ENCODE measurements at regions not wholly inside any gene's neighbourhood (a gene's known extent, or its start where the extent isn't known, plus 50 kb on each side); places are given as distances from the start of the nearest gene placed in this dataset.

DNA sequence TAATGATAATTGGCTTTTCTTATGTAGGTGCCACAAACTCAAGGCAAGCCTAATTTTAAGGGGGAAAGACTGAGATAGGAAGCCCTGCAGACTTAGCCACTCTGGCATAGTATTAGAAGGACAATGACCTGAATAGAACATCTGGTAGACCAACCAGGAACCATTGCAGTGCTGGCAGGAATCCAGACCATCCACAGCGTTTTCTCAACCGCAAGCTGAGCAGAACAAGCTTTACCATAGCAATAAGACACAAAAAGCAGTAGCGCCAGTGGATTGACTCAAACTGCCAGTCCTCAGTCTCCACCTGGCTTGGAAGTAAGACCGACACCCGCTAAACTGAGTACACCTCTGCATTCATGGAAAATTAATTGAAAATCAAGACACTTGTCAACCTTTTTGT is 141.3 kb upstream of the LPAR1 start:
- no peak for DNase-seq (ENCODE audit: low spot score in 2 of 2)
- H3K36me3 ChIP-seq (replicated peaks): no peaks in the 10 kb centered on the region
- in situ Hi-C loops (cut with MboI; ENCODE audit: low sequenced_read_pairs): no loop called here

GRCh38 chr9:111178331-111179055 is 140.2 kb upstream of the LPAR1 start:
- no peaks in the 10 kb centered on the region for H3K36me3 ChIP-seq (replicated peaks)
- in situ Hi-C loops (cut with MboI; ENCODE audit: low sequenced_read_pairs): no loop called here
- H3K4me3 ChIP-seq: no peak overlapping the region
- DNase-seq (ENCODE audit: low spot score in 2 of 2): no peak
- no peaks in the 10 kb centered on the region for H3K27me3 ChIP-seq (ENCODE audit: low read depth)
- H3K4me1 ChIP-seq: no peaks in the 10 kb centered on the region
- no peaks in the 10 kb centered on the region for H3K9me3 ChIP-seq

More for the DNA sequence above, 141.3 kb upstream of the LPAR1 start:
- Histone ChIP-seq H3K4me3 (no peak overlapping the region), H3K4me1 (no peaks in the 10 kb centered on the region), H3K27me3 (ENCODE audit: low read depth) (no peaks in the 10 kb centered on the region), H3K9me3 (no peaks in the 10 kb centered on the region)

DNA sequence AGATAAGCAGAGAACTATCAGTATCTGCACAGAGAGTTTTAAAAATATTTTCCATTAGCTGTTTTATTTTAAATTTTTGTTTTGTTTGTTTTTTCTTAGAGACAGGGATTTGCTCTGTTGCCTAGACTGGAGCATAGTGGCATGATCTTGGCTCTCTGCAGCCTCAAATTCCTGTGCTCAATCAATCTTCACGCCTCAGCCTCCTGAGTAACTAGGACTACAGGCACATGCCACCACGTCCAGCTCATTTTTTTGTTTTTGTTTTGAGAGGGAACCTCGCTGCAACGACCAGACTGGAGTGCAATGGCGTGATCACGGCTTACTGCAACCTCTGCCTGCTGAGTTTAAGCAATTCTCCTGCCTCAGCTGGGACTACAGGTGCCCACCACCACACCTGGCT is 138.2 kb upstream of the LPAR1 start:
- no peaks in the 10 kb centered on the region for H3K4me1 ChIP-seq
- in situ Hi-C loops (cut with MboI; ENCODE audit: low sequenced_read_pairs): no loop called here
- H3K36me3 ChIP-seq (replicated peaks): no peaks in the 10 kb centered on the region
- H3K27me3 ChIP-seq (ENCODE audit: low read depth): no peaks in the 10 kb centered on the region
- H3K9me3 ChIP-seq: no peaks in the 10 kb centered on the region
- DNase-seq (ENCODE audit: low spot score in 2 of 2): no peak
- H3K4me3 ChIP-seq: no peak overlapping the region

DNA sequence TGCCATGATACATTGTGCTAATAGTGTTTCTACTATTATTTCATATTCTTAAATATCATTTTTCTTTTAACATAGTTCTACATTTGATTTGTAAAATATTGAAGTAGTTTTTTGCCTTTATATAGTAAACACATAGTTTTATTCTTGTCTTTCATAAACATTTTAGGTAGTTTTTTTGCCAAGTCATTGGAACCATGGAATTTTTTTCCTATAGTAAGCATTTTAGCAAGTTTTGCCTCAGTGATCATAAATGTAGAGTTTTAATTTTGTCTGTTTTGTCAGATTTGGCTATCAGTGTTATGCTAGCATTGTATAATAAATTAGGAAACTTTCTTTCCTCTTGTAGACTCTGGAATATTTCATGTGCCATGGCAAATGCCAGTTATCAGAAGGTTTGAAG is 137.1 kb upstream of the LPAR1 start:
- no peaks in the 10 kb centered on the region for H3K27me3 ChIP-seq (ENCODE audit: low read depth)
- DNase-seq (ENCODE audit: low spot score in 2 of 2): no peak
- no peaks in the 10 kb centered on the region for H3K36me3 ChIP-seq (replicated peaks)
- H3K9me3 ChIP-seq: no peaks in the 10 kb centered on the region
- in situ Hi-C loops (cut with MboI; ENCODE audit: low sequenced_read_pairs): no loop called here
- H3K4me1 ChIP-seq: no peaks in the 10 kb centered on the region
- H3K4me3 ChIP-seq: no peak overlapping the region

GRCh38 chr9:111167341-111167740 is 129.1 kb upstream of the LPAR1 start:
- DNase-seq (ENCODE audit: low spot score in 2 of 2): no peak
- Histone ChIP-seq H3K36me3 (replicated peaks) (no peaks in the 10 kb centered on the region), H3K4me1 (no peaks in the 10 kb centered on the region), H3K27me3 (ENCODE audit: low read depth) (peaks cover 4% of the 10 kb centered on the region), H3K9me3 (no peaks in the 10 kb centered on the region), H3K4me3 (no peak overlapping the region)
- in situ Hi-C loops (cut with MboI; ENCODE audit: low sequenced_read_pairs): no loop called here

DNA sequence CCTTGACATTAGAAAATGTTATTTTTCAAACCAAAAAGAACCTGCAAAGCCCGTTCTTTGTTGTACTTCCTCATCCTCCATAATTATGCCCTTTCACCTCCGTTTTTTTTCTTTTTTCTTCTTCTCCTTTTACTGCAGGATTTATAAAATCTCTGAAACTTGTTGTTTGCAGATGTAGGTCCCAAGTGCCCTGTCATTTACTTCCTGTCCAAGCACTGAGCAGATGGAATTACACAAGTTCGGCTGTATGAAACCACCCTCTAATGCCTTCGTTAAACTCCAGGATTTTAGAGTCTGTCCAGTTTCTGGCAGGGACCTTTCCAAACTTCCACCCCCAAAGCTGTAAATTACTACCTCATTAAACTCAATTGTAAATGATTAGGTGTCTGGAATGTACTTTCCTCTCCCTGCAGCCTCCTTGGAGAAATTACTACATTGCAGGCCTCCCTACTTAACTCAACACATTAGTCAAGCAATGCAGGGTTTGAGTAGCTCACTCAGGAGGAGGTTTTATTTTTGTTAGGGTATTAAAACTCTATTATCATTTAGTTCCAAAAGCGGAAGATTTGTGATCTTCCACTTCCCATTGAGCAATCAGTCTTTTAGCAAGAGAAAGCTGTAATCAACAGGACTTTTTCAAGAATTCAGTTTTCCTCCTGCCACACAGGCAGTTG is 125.6 kb upstream of the LPAR1 start:
- H3K9me3 ChIP-seq: no peaks in the 10 kb centered on the region
- in situ Hi-C loops (cut with MboI; ENCODE audit: low sequenced_read_pairs): no loop called here
- H3K4me3 ChIP-seq: no peak overlapping the region
- H3K36me3 ChIP-seq (replicated peaks): no peaks in the 10 kb centered on the region
- H3K27me3 ChIP-seq (ENCODE audit: low read depth): peaks cover 4% of the 10 kb centered on the region
- DNase-seq (ENCODE audit: low spot score in 2 of 2): no peak
- no peaks in the 10 kb centered on the region for H3K4me1 ChIP-seq

DNA sequence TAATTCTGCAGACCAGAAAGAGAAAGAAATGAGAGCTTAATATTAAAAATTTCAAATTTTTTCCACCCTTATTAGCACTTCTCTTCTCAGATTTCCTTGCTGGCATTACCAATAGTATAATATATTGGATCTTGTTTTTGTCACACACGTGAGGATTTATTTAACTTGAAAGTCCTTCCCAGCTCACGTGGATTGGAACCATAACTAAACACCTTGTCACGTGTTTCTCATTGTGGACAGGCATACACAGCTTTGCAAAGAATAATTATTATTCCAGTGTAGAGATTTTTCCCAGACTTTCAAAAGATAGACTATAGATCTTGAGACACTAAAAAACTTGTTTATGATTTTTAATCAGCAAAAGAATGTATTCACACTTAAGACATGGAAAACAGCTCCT is 123.8 kb upstream of the LPAR1 start:
- Histone ChIP-seq H3K27me3 (ENCODE audit: low read depth) (peaks cover 4% of the 10 kb centered on the region), H3K36me3 (replicated peaks) (no peaks in the 10 kb centered on the region), H3K4me1 (no peaks in the 10 kb centered on the region), H3K4me3 (no peak overlapping the region), H3K9me3 (no peaks in the 10 kb centered on the region)
- DNase-seq (ENCODE audit: low spot score in 2 of 2): no peak
- in situ Hi-C loops (cut with MboI; ENCODE audit: low sequenced_read_pairs): no loop called here

- Histone ChIP-seq H3K27me3 (ENCODE audit: low read depth) (peaks cover 4% of the 10 kb centered on the region), H3K36me3 (replicated peaks) (no peaks in the 10 kb centered on the region), H3K4me1 (no peaks in the 10 kb centered on the region), H3K9me3 (no peaks in the 10 kb centered on the region), H3K4me3 (no peak overlapping the region)
- in situ Hi-C loops (cut with MboI; ENCODE audit: low sequenced_read_pairs): no loop called here
- no peak for DNase-seq (ENCODE audit: low spot score in 2 of 2)
Measured at GRCh38 chr9:111161015-111161415, 122.7 kb upstream of the LPAR1 start.

- H3K4me3 ChIP-seq: no peak overlapping the region
- no peaks in the 10 kb centered on the region for H3K4me1 ChIP-seq
- H3K9me3 ChIP-seq: no peaks in the 10 kb centered on the region
- H3K27me3 ChIP-seq (ENCODE audit: low read depth): peaks cover 4% of the 10 kb centered on the region
- no peak for DNase-seq (ENCODE audit: low spot score in 2 of 2)
- in situ Hi-C loops (cut with MboI; ENCODE audit: low sequenced_read_pairs): no loop called here
- no peaks in the 10 kb centered on the region for H3K36me3 ChIP-seq (replicated peaks)
Measured at GRCh38 chr9:111158999-111159398, 120.7 kb upstream of the LPAR1 start.

- in situ Hi-C loops (cut with MboI; ENCODE audit: low sequenced_read_pairs): no loop called here
- Histone ChIP-seq H3K4me1 (no peaks in the 10 kb centered on the region), H3K9me3 (no peaks in the 10 kb centered on the region), H3K4me3 (no peak overlapping the region), H3K27me3 (ENCODE audit: low read depth) (peaks cover 4% of the 10 kb centered on the region), H3K36me3 (replicated peaks) (no peaks in the 10 kb centered on the region)
- no peak for DNase-seq (ENCODE audit: low spot score in 2 of 2)
Measured at GRCh38 chr9:111158363-111158762, 120.1 kb upstream of the LPAR1 start.

GRCh38 chr9:111154081-111154562 is 115.9 kb upstream of the LPAR1 start:
- no peak for DNase-seq (ENCODE audit: low spot score in 2 of 2)
- Histone ChIP-seq H3K4me3 (no peak overlapping the region), H3K4me1 (no peaks in the 10 kb centered on the region), H3K36me3 (replicated peaks) (no peaks in the 10 kb centered on the region), H3K27me3 (ENCODE audit: low read depth) (no peaks in the 10 kb centered on the region), H3K9me3 (no peaks in the 10 kb centered on the region)
- in situ Hi-C loops (cut with MboI; ENCODE audit: low sequenced_read_pairs): no loop called here

- Histone ChIP-seq H3K9me3 (no peaks in the 10 kb centered on the region), H3K27me3 (ENCODE audit: low read depth) (0 out of 2 replicates have a peak, but pooled peaks cover 2% of the 10 kb centered on the region), H3K36me3 (replicated peaks) (no peaks in the 10 kb centered on the region), H3K4me3 (no peak overlapping the region), H3K4me1 (no peaks in the 10 kb centered on the region)
- no peak for DNase-seq (ENCODE audit: low spot score in 2 of 2)
- in situ Hi-C loops (cut with MboI; ENCODE audit: low sequenced_read_pairs): no loop called here
Measured at GRCh38 chr9:111152614-111153406, 114.5 kb upstream of the LPAR1 start.

GRCh38 chr9:111151537-111151936 is 113.3 kb upstream of the LPAR1 start:
- Histone ChIP-seq H3K4me3 (no peak overlapping the region), H3K27me3 (ENCODE audit: low read depth) (0 out of 2 replicates have a peak, but pooled peaks cover 2% of the 10 kb centered on the region), H3K9me3 (no peaks in the 10 kb centered on the region), H3K36me3 (replicated peaks) (no peaks in the 10 kb centered on the region), H3K4me1 (no peaks in the 10 kb centered on the region)
- in situ Hi-C loops (cut with MboI; ENCODE audit: low sequenced_read_pairs): no loop called here
- no peak for DNase-seq (ENCODE audit: low spot score in 2 of 2)

DNA sequence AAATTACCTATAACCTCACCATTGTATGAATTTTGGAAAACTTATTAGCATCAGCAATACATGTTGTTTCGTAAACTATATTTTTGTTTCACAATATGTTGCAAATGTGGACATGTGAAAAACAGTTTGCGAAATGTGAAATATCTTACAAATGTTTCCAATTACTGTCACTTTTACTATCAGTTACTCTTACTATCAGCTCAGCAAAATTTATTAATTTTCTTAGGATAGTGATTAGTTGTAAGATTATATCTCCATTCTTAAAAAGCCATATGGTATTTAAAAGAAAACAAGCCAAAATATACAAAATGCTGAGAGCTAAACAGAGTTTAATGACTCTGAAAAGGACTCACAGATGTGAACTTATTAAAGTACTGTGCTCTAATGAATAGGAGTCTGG is 111.9 kb upstream of the LPAR1 start:
- Histone ChIP-seq H3K27me3 (ENCODE audit: low read depth) (0 out of 2 replicates have a peak, but pooled peaks cover 2% of the 10 kb centered on the region), H3K4me3 (no peak overlapping the region), H3K9me3 (no peaks in the 10 kb centered on the region), H3K36me3 (replicated peaks) (no peaks in the 10 kb centered on the region), H3K4me1 (no peaks in the 10 kb centered on the region)
- no peak for DNase-seq (ENCODE audit: low spot score in 2 of 2)
- in situ Hi-C loops (cut with MboI; ENCODE audit: low sequenced_read_pairs): no loop called here

All from HAP-1 (cell line).